Transverse colon (tissue), 4 donors: ENCODE measurements at regions not wholly inside any gene's neighbourhood (a gene's known extent, or its start where the extent isn't known, plus 50 kb on each side); places are given as distances from the start of the nearest gene placed in this dataset.

Source experiments
- CTCF ChIP-seq, 5 experiments: fragments of 200-600 bp in 3 of 5; fragments of 450-650 bp in 2 of 5; sonication (generic) in 3 of 5; IDR thresholded peaks; 1 replicate in 2 of 5; 2 replicates in 3 of 5; pipeline ENCODE4 v1.5.1; 2016 to 2017; ENCODE audit warnings: antibody characterized with exemption in 5 of 5, inconsistent platforms in 3 of 5, mild to moderate bottlenecking in 2 of 5, moderate library complexity in 1 of 5
- POLR2A ChIP-seq: fragments of 450-650 bp; IDR thresholded peaks from one replicate; pipeline ENCODE4 v1.6.1; 2016; ENCODE audit warnings: antibody characterized with exemption, mild to moderate bottlenecking, moderate library complexity
- POLR2AphosphoS5 ChIP-seq, 3 donors: sonication (generic); formaldehyde crosslinking; IDR thresholded peaks; one replicate each; pipeline ENCODE4 v1.6.1; 2016; ENCODE audit warnings: antibody characterized with exemption in 3 of 3

GRCh38 chr3:70770650-70771049, 458.2 kb upstream of the MDFIC2 start:
- no peak for TF ChIP-seq POLR2AphosphoS5 (IDR thresholded peaks at IDR 0.05)
- TF ChIP-seq CTCF (IDR thresholded peaks at IDR 0.05), result no peak
- no peak for TF ChIP-seq POLR2A
